Caki2 (cell line): ENCODE measurements at regions not wholly inside any gene's neighbourhood (a gene's known extent, or its start where the extent isn't known, plus 50 kb on each side); places are given as distances from the start of the nearest gene placed in this dataset.

ENCODE experiments used
- DNase-seq: peaks from one replicate; pipeline ENCODE4 v3.0.0-alpha.2; 2015; ENCODE audit warnings: low read depth
- in situ Hi-C: cut with HindIII; loops from 2 replicates; pipeline ENCODE4 v1.10.0; 2016; ENCODE audit warnings: low sequenced_read_pairs, low pct_unique_long_range_greater_than_20kb, mixed read lengths

DNA sequence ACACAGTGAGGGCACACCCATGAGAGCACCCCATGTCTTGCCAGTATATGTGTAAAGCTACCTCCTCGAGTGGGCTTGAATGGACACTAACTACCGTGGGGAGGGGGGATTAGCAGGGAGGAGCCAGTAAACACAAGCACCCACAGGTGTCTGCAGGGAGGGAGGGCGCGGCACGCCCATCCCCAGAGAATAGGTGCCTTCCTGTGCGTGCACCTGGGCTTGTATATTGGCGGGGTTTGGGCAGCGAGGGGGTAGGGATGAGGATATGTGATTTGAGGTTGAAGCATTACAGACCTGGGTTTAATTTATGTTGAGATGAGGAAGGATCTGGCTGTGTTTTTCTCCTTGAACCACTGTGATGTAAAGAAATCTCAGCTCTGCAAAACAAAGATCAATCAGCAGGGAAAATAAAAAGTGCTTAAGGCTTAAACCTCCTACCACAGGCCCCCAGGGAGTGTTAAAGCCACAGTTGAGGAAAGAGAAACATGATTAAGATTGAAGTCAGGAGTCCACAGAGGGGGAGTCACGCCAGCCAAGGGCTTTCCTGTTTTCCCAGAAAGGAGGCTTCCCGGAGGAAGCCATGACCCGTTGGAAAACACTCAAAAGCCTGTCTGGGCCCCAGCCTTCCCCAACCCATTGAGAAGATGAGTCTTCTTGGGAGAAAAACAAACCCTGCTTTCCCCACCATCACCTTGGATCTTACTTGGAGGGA, 80.0 kb downstream of the CAMK2N1 start:
- no peak for DNase-seq
- in situ Hi-C loops, result no loop called here

DNA sequence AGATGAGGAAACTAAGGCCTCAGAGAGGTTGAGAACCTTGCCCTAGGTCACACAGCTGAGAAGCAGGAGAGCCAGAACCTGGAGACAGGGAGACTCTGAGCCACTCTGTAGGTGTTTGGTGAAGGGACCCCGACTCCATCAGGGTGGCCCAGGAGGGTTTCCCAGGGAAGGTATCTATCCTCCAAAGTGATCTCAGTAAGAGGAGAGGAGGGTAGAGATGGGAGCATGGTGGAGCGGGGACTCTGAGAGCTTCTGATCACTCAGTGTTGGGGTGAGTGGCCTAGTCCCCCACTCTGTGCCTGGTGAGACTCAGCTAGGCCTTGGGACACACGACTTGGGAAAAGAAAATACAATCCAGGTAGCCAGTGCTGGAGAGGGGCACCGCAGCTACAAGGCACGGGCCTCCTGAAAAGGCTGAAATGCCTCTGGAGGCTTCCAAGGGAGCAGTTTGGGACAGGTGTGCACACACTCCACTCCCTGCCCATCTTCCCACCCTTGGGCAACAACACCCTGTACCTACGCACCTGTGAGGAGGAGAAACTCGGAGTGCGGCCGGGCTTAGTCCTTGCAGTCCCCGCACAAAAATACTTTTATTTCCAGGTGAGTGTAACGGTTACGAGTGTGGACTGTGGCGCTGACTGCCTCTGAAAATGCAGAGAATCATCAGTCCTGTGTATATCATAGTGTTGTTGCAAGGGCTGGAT, 80.8 kb downstream of the CAMK2N1 start:
- in situ Hi-C loops, result no loop called here
- DNase-seq, result no peak
